ENCODE measurements at regions not wholly inside any gene's neighbourhood (a gene's known extent, or its start where the extent isn't known, plus 50 kb on each side); places are given as distances from the start of the nearest gene placed in this dataset.

DNA sequence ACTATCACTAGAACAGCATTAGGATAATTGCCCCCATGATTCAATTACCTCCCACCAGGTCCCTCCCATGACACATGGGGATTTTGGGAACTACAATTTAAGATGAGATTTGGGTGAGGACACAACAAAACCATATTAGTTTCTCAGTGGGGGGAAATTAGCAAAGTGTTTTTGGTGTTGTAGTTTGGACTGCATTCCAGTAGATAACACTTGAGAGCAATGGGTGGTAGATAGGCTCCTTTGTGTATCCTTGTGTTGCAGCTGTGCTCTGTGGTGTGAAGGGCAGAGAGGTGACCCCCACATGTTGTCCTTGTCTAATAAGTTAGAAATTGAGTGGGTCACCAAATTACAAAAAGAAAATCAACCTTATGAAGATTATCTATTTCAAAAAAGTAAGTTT, 223.8 kb downstream of the SATB1 start:
- DNase-seq (ENCODE audit: low read depth): no peak
- no peak overlapping the region for H3K4me3 ChIP-seq (ENCODE audit: control insufficient read depth, low read depth, low read length)
- TF ChIP-seq, protein P1, sequence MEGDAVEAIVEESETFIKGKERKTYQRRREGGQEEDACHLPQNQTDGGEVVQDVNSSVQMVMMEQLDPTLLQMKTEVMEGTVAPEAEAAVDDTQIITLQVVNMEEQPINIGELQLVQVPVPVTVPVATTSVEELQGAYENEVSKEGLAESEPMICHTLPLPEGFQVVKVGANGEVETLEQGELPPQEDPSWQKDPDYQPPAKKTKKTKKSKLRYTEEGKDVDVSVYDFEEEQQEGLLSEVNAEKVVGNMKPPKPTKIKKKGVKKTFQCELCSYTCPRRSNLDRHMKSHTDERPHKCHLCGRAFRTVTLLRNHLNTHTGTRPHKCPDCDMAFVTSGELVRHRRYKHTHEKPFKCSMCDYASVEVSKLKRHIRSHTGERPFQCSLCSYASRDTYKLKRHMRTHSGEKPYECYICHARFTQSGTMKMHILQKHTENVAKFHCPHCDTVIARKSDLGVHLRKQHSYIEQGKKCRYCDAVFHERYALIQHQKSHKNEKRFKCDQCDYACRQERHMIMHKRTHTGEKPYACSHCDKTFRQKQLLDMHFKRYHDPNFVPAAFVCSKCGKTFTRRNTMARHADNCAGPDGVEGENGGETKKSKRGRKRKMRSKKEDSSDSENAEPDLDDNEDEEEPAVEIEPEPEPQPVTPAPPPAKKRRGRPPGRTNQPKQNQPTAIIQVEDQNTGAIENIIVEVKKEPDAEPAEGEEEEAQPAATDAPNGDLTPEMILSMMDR (conservative IDR thresholded peaks at IDR 0.05; ENCODE audit: control insufficient read depth, insufficient read depth, low read depth, low read length): no peak

DNA sequence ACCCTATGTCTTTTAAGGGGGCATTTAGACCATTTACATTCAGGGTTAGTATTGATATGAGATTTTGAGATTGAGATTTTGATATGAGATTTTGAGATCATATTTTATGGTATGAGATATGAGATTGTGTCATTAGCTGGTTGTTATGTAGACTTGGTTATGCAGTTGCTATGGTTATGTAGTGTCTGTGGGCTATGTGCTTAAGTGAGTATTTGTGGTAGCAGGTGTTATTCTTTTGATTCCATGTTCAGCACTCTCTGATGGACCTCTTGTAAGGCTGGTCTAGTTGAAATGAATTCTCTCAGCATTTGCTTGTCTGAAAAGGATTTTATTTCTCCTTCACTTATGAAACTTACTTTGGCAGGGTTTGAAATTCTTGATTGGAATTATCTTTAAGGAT, 225.4 kb downstream of the SATB1 start:
- TF ChIP-seq, protein P1 (conservative IDR thresholded peaks at IDR 0.05; ENCODE audit: control insufficient read depth, insufficient read depth, low read depth, low read length): no peak
- H3K4me3 ChIP-seq (ENCODE audit: control insufficient read depth, low read depth, low read length): no peak overlapping the region

DNA sequence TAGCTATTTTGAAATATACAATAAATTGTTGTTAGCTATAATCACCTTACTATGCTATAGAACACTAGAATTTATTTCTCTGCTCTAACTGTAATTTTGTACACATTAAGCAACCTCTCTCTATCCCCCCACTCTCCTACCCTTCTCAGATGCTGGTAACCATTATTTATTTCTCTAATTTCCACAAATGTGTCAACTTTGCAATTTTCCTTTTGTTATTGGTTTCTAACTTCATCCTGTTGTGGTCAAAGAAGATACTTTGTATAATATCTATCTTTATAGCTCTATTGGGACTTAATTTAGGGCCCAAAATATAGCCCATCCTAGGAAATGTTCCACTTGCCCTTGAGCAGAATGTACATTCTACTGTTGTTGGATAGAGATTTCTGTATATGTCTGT, 229.3 kb downstream of the SATB1 start:
- TF ChIP-seq, protein P1 (conservative IDR thresholded peaks at IDR 0.05; ENCODE audit: control insufficient read depth, insufficient read depth, low read depth, low read length): no peak
- no peak for DNase-seq (ENCODE audit: low read depth)
- no peak overlapping the region for H3K4me3 ChIP-seq (ENCODE audit: control insufficient read depth, low read depth, low read length)

More for the DNA sequence above, 225.4 kb downstream of the SATB1 start:
- DNase-seq (ENCODE audit: low read depth): no peak

DNA sequence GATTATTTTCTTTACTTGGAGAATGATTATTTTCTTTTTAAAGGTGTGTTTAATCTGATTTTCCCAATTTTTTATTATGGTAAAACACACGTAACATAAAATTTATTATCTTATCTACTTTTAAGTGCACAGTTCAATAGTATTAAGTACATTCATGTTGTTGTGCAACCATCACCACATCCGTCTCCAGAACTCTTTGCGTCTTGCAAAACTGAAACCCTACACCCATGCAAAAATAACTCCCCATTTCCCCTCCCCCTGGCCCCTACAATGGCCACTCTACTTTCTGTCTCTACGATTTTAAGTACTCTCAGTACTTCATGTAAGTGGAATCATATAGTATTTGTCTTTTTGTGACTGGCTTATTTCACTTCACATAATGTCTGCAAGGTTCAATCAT, 230.7 kb downstream of the SATB1 start:
- peak; percentile 48 for DNase-seq (ENCODE audit: low read depth)
- H3K4me3 ChIP-seq (ENCODE audit: control insufficient read depth, low read depth, low read length): no peak overlapping the region
- TF ChIP-seq, protein P1 (conservative IDR thresholded peaks at IDR 0.05; ENCODE audit: control insufficient read depth, insufficient read depth, low read depth, low read length): no peak

DNA sequence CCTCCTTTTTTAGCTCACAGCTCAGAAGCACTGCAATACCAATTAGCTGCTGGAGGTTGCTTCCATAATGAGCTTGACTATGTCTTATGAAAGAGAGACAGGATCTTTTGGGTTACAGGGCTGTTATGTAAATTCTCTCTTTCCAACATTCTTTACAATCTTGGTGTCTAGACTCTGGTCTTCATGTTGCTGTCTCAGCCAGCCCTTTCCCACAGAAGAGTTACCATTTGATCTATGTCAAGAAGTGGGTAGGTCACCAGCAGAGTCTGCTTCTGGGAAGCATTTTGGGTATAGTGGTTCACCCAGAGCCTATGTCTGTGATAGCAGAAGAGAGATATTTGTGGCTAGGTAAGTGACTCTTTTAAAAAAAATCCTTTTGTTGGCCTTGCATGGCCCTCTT, 234.5 kb downstream of the SATB1 start:
- TF ChIP-seq, protein P1 (conservative IDR thresholded peaks at IDR 0.05; ENCODE audit: control insufficient read depth, insufficient read depth, low read depth, low read length): no peak
- DNase-seq (ENCODE audit: low read depth): peak; percentile 1
- no peak overlapping the region for H3K4me3 ChIP-seq (ENCODE audit: control insufficient read depth, low read depth, low read length)

DNA sequence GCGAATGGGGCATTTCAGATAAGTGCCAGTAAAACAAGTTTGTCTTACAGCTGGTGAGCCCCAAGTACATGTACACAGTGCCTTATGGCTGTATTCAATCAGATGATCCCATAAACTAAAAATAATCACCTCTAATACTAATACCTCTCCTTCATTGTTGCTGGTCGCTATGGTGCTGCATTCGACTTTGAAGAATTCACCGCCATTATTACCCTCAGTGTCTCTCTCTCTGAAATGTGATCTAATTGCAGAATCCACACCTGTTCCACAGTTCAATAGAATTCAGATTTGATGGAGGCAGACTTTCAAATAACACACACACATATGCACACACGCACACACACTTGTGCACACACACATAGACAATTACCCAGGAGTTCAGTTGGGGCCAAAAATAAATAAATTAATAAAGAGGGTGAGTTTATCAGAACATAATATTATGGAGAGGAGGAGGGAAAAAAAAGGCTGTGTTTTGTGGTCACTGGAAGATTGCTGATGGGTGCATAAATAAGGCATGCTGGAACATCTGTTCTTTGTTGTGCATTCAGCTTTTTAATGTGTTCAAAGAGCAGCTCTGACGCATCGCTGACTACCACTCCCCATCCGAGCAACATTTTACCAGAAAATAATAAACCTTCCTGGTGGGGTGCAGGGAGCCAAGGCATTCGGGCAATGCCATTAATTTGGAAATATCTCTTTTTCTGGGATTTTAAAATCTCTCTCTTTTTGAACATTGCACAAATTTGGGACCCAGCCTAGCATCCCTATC, 235.7 kb downstream of the SATB1 start:
- TF ChIP-seq, protein P1 (conservative IDR thresholded peaks at IDR 0.05; ENCODE audit: control insufficient read depth, insufficient read depth, low read depth, low read length): no peak
- DNase-seq (ENCODE audit: low read depth): peak; percentile 89
- no peak overlapping the region for H3K4me3 ChIP-seq (ENCODE audit: control insufficient read depth, low read depth, low read length)

Data from fibroblast of mammary gland (primary cell).